K562 (cell line): ENCODE measurements at regions not wholly inside any gene's neighbourhood (a gene's known extent, or its start where the extent isn't known, plus 50 kb on each side); places are given as distances from the start of the nearest gene placed in this dataset.

Source experiments
- BRF1 ChIP-seq: IDR thresholded peaks from 3 replicates; pipeline ENCODE4 v1.6.1; 2011; ENCODE audit warnings: borderline replicate concordance, mild to moderate bottlenecking; ENCODE audit not compliant: insufficient read length; ENCODE audit errors: extremely low read depth
- CBX5 ChIP-seq: IDR thresholded peaks from 2 replicates; pipeline ENCODE4 v1.6.1; 2014; ENCODE audit warnings: low read depth, borderline replicate concordance
- CCNT2 ChIP-seq: IDR thresholded peaks from 2 replicates; pipeline ENCODE4 v1.6.1; 2011; ENCODE audit warnings: borderline replicate concordance, low read depth, mild to moderate bottlenecking, moderate library complexity, mixed read lengths, low read length; ENCODE audit not compliant: insufficient read length; ENCODE audit errors: extremely low read depth
- ETV5 ChIP-seq: sonication (generic); formaldehyde crosslinking; IDR thresholded peaks from 2 replicates; pipeline ENCODE4 v1.4.0; 2020; ENCODE audit warnings: low read depth, mild to moderate bottlenecking, missing genetic modification reagents
- ETV6 ChIP-seq, 3 experiments: fragments of 150-350 bp in 1 of 3; sonication (generic) in 1 of 3; formaldehyde crosslinking in 1 of 3; IDR thresholded peaks; 2 replicates each; pipeline versions ENCODE4 v1.6.1 to v1.8.0; 2014 to 2022; ENCODE audit warnings: borderline replicate concordance in 2 of 3, low read depth in 2 of 3, antibody characterized with exemption in 1 of 3, low read length in 1 of 3, mild to moderate bottlenecking in 1 of 3, missing genetic modification reagents in 1 of 3
- FOSL1 ChIP-seq: fragments of 200-800 bp; sonication (Bioruptor generic); conservative IDR thresholded peaks from 2 replicates; pipeline ENCODE4 v1.6.1; 2016; ENCODE audit warnings: missing genetic modification characterization, missing compliant biosample characterization
- GTF2F1 ChIP-seq: IDR thresholded peaks from 2 replicates; pipeline ENCODE4 v1.6.1; 2011; ENCODE audit warnings: low read depth, low read length, improper control_type of control experiment
- HDGF ChIP-seq: fragments of 450-650 bp; IDR thresholded peaks from 2 replicates; pipeline ENCODE4 v1.6.1; 2016
- KDM1A ChIP-seq, 2 experiments: fragments of 450-650 bp; IDR thresholded peaks; 2 replicates each; pipeline ENCODE4 v1.6.1; 2016; ENCODE audit warnings: mild to moderate bottlenecking in 2 of 2
- KDM5B ChIP-seq: fragments of 200-600 bp; sonication (generic); IDR thresholded peaks from 2 replicates; pipeline ENCODE4 v1.6.1; 2012; ENCODE audit warnings: low read depth, mild to moderate bottlenecking, moderate library complexity, low read length, control low read depth, inconsistent platforms; ENCODE audit not compliant: insufficient replicate concordance
- MYC ChIP-seq, 2 experiments: fragments of 250-450 bp in 1 of 2; sonication (Bioruptor Pico) in 1 of 2; IDR thresholded peaks; 2 replicates each; pipeline versions ENCODE4 v1.5.1 to v1.6.1; 2012 to 2021; ENCODE audit warnings: low read depth in 2 of 2, borderline replicate concordance in 1 of 2, improper control_type of control experiment in 1 of 2, low read length in 1 of 2, mild to moderate bottlenecking in 1 of 2, moderate library complexity in 1 of 2
- NBN ChIP-seq: fragments of 450-650 bp; IDR thresholded peaks from 2 replicates; pipeline ENCODE4 v1.6.1; 2016; ENCODE audit warnings: low read depth, mild to moderate bottlenecking
- NFIC ChIP-seq: fragments of 450-650 bp; IDR thresholded peaks from 2 replicates; pipeline ENCODE4 v1.6.1; 2017; ENCODE audit warnings: mild to moderate bottlenecking, inconsistent platforms
- NFYB ChIP-seq: IDR thresholded peaks from 2 replicates; pipeline ENCODE4 v1.6.1; 2011; ENCODE audit warnings: mild to moderate bottlenecking, moderate library complexity; ENCODE audit not compliant: insufficient read length; ENCODE audit errors: extremely low read depth
- NR2C2 ChIP-seq, 2 experiments: fragments of 200-800 bp in 1 of 2; sonication (Bioruptor generic) in 1 of 2; sonication (generic) in 1 of 2; formaldehyde crosslinking in 1 of 2; IDR thresholded peaks; 2 replicates each; pipeline versions ENCODE4 v1.6.1 to v1.8.0; 2016 to 2022; ENCODE audit warnings: mild to moderate bottlenecking in 1 of 2, missing compliant biosample characterization in 1 of 2, missing genetic modification characterization in 1 of 2, missing genetic modification reagents in 1 of 2
- PHB2 ChIP-seq: fragments of 450-650 bp; IDR thresholded peaks from 2 replicates; pipeline ENCODE4 v1.6.1; 2017; ENCODE audit warnings: low read depth
- PYGO2 ChIP-seq: fragments of 450-650 bp; IDR thresholded peaks from 2 replicates; pipeline ENCODE4 v1.6.1; 2016; ENCODE audit warnings: mild to moderate bottlenecking, missing genetic modification characterization, moderate library complexity, missing compliant biosample characterization
- RBM25 ChIP-seq: fragments of 200-400 bp; formaldehyde crosslinking; IDR thresholded peaks from 2 replicates; pipeline ENCODE4 v1.6.1; 2018; ENCODE audit warnings: low read length, low read depth, moderate library complexity; ENCODE audit not compliant: severe bottlenecking
- RNF2 ChIP-seq: sonication (generic); IDR thresholded peaks from 2 replicates; pipeline ENCODE4 v1.6.1; 2016
- SETDB1 ChIP-seq: IDR thresholded peaks from one replicate; pipeline ENCODE4 v1.6.1; 2012; ENCODE audit warnings: low read length, control low read depth, inconsistent platforms
- SIN3A ChIP-seq, 2 experiments: fragments of 150-350 bp in 1 of 2; IDR thresholded peaks; 2 replicates each; pipeline ENCODE4 v1.6.1; 2011 to 2016; ENCODE audit warnings: borderline replicate concordance in 2 of 2, low read depth in 2 of 2, low read length in 2 of 2, mild to moderate bottlenecking in 2 of 2, moderate library complexity in 2 of 2; ENCODE audit not compliant: control insufficient read depth in 1 of 2
- SMARCE1 ChIP-seq: fragments of 450-650 bp; IDR thresholded peaks from 2 replicates; pipeline ENCODE4 v1.7.1; 2016; ENCODE audit warnings: mild to moderate bottlenecking
- TAF9B ChIP-seq: fragments of 450-650 bp; IDR thresholded peaks from 2 replicates; pipeline ENCODE4 v1.6.1; 2018; ENCODE audit warnings: mild to moderate bottlenecking; ENCODE audit not compliant: partially characterized antibody
- TBL1XR1 ChIP-seq, 2 experiments: IDR thresholded peaks; 2 replicates each; pipeline ENCODE4 v1.6.1; 2012; ENCODE audit warnings: improper control_type of control experiment in 2 of 2, low read length in 2 of 2, mild to moderate bottlenecking in 1 of 2
- U2AF2 ChIP-seq: fragments of 200-400 bp; formaldehyde crosslinking; optimal IDR thresholded peaks from 2 replicates; pipeline ENCODE3; 2017; ENCODE audit warnings: low read depth, mild to moderate bottlenecking, low read length
- ZBTB17 ChIP-seq: fragments of 450-650 bp; formaldehyde crosslinking; IDR thresholded peaks from 2 replicates; pipeline ENCODE4 v1.4.0; 2020; ENCODE audit warnings: mild to moderate bottlenecking
- ZNF384 ChIP-seq: IDR thresholded peaks from 2 replicates; pipeline ENCODE4 v1.6.1; 2012; ENCODE audit warnings: low read depth, low read length, improper control_type of control experiment
- ZNF780A ChIP-seq: fragments of 250-450 bp; sonication (Bioruptor Pico); IDR thresholded peaks from 2 replicates; pipeline ENCODE4 v1.5.0; 2021; ENCODE audit warnings: mild to moderate bottlenecking
- TF ChIP-seq, protein P1 (sequence below): fragments of 200-800 bp; sonication (Bioruptor generic); IDR thresholded peaks from 2 replicates; pipeline ENCODE4 v1.6.1; 2017; ENCODE audit warnings: missing genetic modification characterization, missing compliant biosample characterization

DNA sequence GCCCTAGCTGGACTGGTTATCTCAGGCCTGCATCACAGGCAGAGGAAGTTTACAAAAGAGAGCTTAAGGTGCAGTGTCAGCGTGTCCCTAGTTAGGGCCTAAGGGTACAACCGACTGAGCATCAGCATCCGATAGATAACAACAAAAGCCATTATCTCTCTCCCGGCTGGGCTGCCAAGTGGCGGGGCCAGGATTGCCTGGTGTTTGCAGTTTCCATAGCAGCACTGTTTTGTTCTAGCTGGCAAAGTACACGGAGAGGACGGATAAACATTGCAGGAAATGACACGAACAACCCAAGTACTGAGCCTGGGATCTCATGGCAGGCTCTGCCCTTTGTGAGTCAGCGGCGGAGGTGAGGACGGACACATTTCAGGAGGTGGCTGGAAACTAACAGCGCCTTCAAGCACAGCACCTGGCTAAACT, 104.7 kb upstream of the NOCT start (continued):
- TF ChIP-seq, protein P1, sequence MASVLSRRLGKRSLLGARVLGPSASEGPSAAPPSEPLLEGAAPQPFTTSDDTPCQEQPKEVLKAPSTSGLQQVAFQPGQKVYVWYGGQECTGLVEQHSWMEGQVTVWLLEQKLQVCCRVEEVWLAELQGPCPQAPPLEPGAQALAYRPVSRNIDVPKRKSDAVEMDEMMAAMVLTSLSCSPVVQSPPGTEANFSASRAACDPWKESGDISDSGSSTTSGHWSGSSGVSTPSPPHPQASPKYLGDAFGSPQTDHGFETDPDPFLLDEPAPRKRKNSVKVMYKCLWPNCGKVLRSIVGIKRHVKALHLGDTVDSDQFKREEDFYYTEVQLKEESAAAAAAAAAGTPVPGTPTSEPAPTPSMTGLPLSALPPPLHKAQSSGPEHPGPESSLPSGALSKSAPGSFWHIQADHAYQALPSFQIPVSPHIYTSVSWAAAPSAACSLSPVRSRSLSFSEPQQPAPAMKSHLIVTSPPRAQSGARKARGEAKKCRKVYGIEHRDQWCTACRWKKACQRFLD, result peak; percentile 43; the same call in 1 of the 2 replicates
- no peak for TF ChIP-seq GTF2F1
- TF ChIP-seq MYC (IDR thresholded peaks at IDR 0.05; ENCODE audit: low read depth, low read length), result peak; percentile 19; the same call in 1 of the 2 replicates
- no peak for TF ChIP-seq MYC (CRISPR knock-in tag; IDR thresholded peaks at IDR 0.05; ENCODE audit: borderline replicate concordance, low read depth)
- TF ChIP-seq CBX5, result no peak
- peak; percentile 31; the same call in 1 of the 2 replicates for TF ChIP-seq PYGO2 (tag)
- TF ChIP-seq NFYB, result no peak
- TF ChIP-seq ZNF780A (CRISPR knock-in tag), result no peak
- TF ChIP-seq ETV5, result peak; percentile 83
- peak; percentile 94 for TF ChIP-seq CCNT2
- no peak for TF ChIP-seq ZBTB17
- peak; percentile 92 for TF ChIP-seq SMARCE1
- TF ChIP-seq ZNF384, result no peak
- TF ChIP-seq NBN, result peak; percentile 66; the same call in 1 of the 2 replicates
- TF ChIP-seq NFIC, result peak; percentile 86
- TF ChIP-seq RBM25, result no peak
- no peak for TF ChIP-seq SETDB1
- TF ChIP-seq KDM1A (IDR thresholded peaks at IDR 0.05), result peak; percentile 95 to 97
- no peak for TF ChIP-seq HDGF
- peak in 1 of 2 experiments; percentile 8; a peak in 1 of 4 replicates for TF ChIP-seq ETV6 (IDR thresholded peaks at IDR 0.05; ENCODE audit: borderline replicate concordance in 1 of 2, low read depth in 2 of 2, low read length in 1 of 2)
- no peak for TF ChIP-seq ETV6 (CRISPR knock-in tag; IDR thresholded peaks at IDR 0.05; ENCODE audit: borderline replicate concordance)
- TF ChIP-seq NR2C2 (CRISPR knock-in tag; IDR thresholded peaks at IDR 0.05), result no peak
- peak; percentile 11; the same call in 1 of the 2 replicates for TF ChIP-seq NR2C2 (tag; IDR thresholded peaks at IDR 0.05)
- peak; percentile 60; the same call in 1 of the 2 replicates for TF ChIP-seq PHB2
- TF ChIP-seq FOSL1 (tag), result peak; percentile 76
- no peak for TF ChIP-seq U2AF2
- TF ChIP-seq TBL1XR1 (IDR thresholded peaks at IDR 0.05; ENCODE audit: low read length in 2 of 2), result peak in 1 of 2 experiments; percentile 70; a peak in 2 of 4 replicates
- no peak for TF ChIP-seq TAF9B
- no peak for TF ChIP-seq BRF1
- peak; percentile 92 for TF ChIP-seq RNF2
- TF ChIP-seq SIN3A (IDR thresholded peaks at IDR 0.05; ENCODE audit: borderline replicate concordance in 2 of 2, control insufficient read depth in 1 of 2, low read depth in 2 of 2, low read length in 2 of 2), result no peak
- no peak for TF ChIP-seq KDM5B
